ENCODE measurements at regions not wholly inside any gene's neighbourhood (a gene's known extent, or its start where the extent isn't known, plus 50 kb on each side); places are given as distances from the start of the nearest gene placed in this dataset.
A peak's percentile ranks its signal among the peaks of the same experiment; 100 is the strongest.

GRCh38 chr5:155936520-155937406, 390.2 kb upstream of the SGCD start:
- DNase-seq: no peak

DNA sequence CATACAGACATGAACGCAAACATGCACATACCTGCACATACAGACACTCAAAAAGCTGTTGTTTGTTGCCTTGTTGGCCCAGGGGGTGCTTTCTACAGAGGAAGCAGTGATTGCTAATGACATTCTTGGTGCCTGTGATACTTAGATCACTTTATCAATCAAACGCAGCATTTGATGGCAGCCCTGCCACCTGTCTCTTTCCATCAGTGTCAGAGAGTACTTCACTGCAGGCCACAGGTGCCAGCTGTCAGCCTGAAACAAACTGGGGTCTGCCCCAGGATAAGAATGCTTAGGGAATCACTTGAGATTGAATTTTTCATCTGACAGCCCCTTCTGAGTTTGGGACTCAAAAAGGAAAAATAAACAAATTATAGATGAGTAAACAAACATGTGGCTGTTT, 388.9 kb upstream of the SGCD start:
- DNase-seq: no peak

DNA sequence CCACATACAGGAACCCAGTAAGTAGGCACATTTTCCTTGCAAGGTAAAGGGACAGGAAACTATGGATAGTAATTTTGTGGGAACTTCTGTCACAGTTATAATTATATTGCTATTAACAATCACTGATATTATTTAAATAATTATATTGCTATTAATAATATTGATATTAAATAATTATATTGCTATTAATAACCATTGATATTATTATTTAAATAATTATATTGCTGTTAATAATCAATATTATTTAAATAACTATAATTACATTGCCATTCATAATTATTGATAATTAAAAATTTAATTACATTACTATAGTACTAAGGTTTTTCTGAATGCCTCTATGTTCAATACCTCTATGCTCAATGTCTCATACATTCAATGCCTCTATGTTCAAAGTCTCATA, 385.6 kb upstream of the SGCD start:
- DNase-seq: no peak

GRCh38 chr5:155943516-155944407, 383.2 kb upstream of the SGCD start:
- peak; percentile 33 for DNase-seq

DNA sequence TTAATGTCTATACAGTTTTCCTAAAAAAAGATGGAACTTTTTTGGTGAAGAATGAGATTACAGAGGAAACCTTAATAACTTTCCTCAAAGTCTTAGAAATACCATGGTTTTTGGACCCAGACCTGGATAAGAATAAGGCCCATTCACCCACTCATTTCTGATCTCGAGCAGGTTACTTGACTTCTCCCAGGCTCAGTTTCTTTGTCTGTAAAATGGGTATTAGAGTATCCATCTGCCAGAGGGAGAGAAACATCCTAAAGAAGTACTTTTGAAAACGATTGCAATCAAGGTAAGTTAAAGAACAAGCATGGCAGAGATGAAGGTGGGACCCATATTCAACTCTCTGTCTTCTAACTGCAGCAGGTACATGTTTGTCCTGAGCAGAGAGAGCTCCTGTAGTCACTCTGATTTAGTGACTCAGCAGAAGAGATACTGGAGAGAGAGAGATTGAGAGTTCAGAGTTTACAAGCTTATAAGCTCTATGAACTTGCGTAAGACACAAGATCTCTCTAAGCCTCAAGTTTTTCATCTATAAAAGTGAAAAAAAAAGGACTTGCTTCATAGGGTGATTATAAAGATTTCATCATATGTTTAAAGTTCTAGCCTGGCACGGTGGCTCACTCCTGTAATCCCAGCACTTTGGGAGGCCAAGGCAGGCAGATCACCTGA, 379.4 kb upstream of the SGCD start:
- no peak for DNase-seq

DNA sequence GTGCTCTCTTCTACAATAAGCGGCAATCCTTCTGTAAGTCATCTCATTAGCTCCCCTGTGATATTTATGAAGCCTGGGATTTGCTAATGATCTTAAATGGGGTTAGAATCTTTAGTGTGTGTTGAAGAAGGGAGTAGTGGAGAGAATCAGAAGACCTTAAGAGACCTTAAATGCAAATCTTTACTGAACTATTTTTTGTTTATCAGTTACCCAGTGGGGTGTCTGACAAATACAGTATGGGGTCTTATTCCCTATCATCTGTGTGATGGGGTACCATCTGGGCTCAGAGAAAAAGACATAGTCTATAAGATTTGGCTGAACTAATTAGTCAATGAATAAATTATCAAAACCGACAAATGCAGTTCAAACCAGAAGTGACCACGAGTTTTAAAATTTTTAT, 378.4 kb upstream of the SGCD start:
- DNase-seq: no peak

GRCh38 chr5:155952486-155953089, 374.4 kb upstream of the SGCD start:
- no peak for DNase-seq

GRCh38 chr5:155953335-155953734, 373.6 kb upstream of the SGCD start:
- DNase-seq: no peak

DNA sequence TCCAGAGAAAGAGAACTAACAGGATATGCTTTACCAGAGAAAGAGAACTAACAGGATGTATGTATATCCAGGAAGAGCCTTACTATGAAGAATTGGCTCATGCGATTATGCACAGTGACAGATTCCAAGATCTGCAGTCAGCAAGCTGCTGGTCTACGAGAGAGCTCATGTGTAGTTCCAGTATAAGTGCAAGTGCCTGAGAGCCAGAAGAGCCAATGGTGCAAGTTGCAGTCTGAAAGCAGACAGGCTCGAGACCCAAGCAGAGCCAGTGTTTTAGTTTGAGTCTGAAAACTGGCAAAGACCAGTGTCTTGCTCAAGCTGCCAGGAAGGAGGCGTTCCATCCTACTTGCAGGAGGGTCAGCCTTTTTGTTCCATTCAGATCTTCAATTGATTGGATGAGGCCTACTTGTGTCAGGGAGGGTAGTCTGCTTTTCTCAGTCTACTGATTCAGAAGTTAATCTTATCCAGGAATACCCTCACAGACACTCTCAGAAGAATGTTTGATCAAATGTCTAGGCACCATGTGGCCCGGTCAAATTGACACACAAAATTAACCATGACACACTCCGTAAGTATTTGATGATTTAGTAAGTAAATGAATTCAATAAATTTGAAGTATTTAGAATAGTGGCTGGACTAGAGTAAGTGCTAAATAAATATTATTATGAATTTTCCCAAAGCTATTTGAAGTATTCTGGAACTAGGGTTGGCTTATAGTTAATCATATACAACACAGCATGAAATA, 372.1 kb upstream of the SGCD start:
- no peak for DNase-seq

DNA sequence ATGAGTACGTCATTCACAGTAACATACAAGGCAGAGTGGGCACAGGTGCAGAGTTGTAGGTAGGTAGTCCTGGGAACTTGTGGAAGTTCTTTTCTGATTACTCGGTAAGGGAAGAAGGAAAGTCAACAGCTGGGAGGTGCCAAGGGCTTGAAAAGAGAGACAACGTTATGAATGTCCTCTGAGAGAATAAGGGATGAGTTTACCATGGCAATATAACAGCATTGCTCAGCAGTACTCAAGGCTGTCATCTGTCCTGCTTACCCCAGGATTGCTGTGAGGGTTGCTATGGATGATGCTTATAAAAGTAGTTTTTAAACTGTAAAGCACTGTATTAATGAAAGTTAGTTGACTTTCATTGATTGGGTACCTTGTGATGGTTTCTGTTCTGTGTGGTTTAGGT, 369.1 kb upstream of the SGCD start:
- DNase-seq: no peak

- no peak for DNase-seq
These were observed 367.9 kb upstream of the SGCD start for GRCh38 chr5:155959082-155959481.

DNA sequence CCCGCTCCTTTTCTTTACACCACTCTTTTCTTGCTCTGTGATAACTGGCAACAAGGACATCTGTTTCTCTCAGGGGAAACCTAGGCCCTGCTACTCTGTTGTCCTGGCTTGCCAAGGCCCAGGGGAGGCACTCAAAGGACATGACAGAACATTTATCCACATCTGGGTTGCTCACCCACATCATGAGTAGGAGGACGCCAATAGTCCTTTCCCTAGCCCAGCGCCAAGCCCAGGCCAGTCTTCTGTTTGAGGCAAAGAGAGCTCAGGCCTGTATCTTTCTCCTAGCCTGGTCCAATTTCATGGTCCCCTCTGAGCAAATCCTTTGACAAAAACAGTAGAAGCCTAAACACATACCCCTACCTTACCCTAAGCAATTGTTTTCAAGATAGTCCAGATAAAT, 366.8 kb upstream of the SGCD start:
- no peak for DNase-seq

DNA sequence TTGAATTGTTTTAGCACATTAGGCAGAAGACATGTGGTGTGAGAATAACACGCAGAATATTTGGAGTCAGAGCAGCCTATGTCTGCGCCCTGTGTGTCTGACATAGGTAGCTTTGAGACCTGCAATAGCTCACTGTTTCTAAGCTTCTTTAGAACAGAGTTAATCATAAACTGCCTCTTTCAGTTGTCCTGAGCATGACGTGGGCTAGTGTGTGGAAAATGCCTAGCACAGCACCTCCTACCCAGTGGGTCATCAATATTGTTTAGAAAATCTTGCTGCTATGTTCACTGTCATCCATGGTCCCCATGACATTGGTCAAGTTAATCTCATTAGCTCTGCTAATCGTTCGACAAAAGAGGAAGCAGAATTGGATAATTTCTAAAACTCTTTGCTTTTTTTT, 357.4 kb upstream of the SGCD start:
- no peak for DNase-seq

DNA sequence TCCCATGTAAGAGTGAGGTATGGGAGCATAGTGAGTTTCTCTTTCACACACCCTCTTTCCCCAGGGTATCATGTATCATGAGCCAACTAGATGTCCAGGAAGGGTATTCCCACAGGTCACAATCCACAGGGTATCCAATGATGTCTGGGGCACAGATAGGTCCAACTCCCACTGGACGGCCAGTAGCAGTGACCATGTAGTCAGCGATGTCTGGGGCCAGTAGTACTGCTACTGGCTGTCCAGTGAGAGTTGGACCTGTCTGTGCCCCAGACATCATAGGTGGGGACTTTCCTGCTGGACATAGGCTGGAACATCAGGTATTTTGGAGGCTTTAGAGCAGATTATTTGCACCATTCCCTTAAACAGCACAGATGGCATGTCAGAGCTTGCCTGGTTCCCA, 352.6 kb upstream of the SGCD start:
- no peak for DNase-seq

- DNase-seq: no peak
These were observed 348.1 kb upstream of the SGCD start for GRCh38 chr5:155978850-155979249.

DNA sequence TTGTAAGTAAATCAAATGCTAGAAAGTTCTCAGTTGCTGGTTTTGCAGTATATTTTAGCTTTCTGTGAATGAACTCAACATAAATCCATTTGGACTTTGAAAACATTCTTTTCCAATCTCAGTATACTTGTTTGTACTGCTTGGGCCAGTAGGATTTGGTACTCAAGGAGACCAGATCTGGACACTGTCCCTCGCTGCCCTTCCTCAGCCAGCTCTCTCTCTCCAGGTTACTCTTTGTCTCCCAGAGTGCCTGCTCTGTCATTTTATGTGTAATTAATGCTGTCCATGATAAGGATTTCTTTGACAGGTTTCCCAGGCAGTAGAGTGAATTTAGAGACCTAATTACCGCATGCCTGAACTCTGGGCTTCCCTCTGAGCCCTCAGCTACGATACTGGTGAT, 344.6 kb upstream of the SGCD start:
- DNase-seq: no peak

- DNase-seq: no peak
These were observed 343.0 kb upstream of the SGCD start for GRCh38 chr5:155983954-155984353.

GRCh38 chr5:155987265-155987810, 339.6 kb upstream of the SGCD start:
- DNase-seq: no peak

DNA sequence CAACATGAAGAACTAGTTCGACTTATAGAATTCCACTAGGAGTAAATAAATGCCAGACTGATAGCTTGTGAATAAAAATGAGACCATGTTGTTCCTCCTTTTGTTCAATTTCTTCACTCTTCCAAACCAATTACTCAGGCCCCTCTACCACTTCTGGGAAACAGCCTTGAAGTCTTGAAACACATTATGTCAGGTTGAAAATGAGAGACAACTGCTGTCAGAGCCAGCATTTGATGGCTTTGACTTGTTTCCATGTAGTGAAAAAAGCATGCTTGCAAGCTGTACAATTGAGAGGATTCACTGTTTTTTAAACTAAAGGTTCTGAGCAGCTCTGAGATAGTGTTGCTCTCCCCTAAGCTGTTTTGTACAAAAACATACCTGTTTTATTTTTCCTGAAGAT, 337.1 kb upstream of the SGCD start:
- DNase-seq: no peak

GRCh38 chr5:155996123-155996522, 330.8 kb upstream of the SGCD start:
- no peak for DNase-seq

DNA sequence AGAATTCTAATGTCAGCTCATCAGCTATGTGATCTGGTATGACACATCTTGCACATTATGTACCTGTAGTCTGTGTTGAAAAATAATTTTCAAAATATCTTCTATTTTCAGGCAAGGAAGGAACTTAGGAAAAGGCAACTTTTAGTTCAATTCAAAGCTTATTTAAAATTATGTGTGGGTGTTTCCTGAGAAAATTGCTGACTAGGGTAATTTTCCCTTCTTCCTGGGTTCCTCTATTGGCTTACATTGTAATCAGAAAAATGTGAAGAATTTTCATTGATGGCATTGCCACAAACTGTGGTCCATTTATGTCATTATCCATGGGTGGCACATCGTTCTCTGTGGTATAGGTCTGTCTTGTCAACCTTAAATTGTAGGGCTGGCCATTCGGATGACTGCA, 328.7 kb upstream of the SGCD start:
- no peak for DNase-seq

DNA sequence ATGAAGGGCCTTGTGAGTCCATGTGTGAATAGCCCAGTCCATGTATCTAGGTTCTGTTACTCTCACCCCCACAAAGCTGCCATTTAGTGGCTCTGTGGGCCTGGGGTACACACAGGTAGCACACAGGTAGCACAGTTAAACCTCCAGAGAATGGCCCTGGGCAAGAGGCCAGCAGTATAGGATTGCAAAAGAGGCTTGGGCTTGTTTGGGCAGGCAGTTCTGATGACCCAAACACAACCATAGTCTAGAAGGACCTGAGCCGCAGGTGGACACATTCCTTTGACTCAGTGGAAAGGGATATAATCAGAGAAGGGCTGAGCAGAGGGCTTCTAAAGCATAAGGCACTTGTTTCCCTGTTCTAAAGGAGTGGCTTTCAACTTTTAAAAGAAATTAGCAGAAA, 326.8 kb upstream of the SGCD start:
- DNase-seq: no peak

All from stimulated activated CD8-positive, alpha-beta memory T cell treated with anti-CD3 and anti-CD28 coated beads, Interleukin-4, amount 100 ng/mL, for 48 hours (primary cell).